ENCODE measurements at regions not wholly inside any gene's neighbourhood (a gene's known extent, or its start where the extent isn't known, plus 50 kb on each side); places are given as distances from the start of the nearest gene placed in this dataset.
"Not testable (repeated sequence)": the region's sequence is repeated elsewhere in the genome, so short reads cannot be mapped to it uniquely, and the experiment has no call there.

- POLR2A ChIA-PET, result no interaction called here
These were observed 136.3 kb upstream of the SMARCA2 start for GRCh38 chr9:1878811-1879210.

GRCh38 chr9:1879501-1879900, 135.6 kb upstream of the SMARCA2 start:
- Mint-ChIP-seq H3K27ac (no peak overlapping the region), H3K4me3 (no peak overlapping the region), H3K9me3 (no peaks in the 10 kb centered on the region), H3K4me1 (peaks cover 0 to 2% (median 0%) of the 10 kb centered on the region in 4 donors), H3K36me3 (no peaks in the 10 kb centered on the region), H3K27me3 (peaks cover 0 to 8% (median under 1%) of the 10 kb centered on the region in 5 donors)
- POLR2A ChIA-PET, result no interaction called here
- no peak for DNase-seq
- ATAC-seq, result no peak

More at GRCh38 chr9:1878811-1879210, 136.3 kb upstream of the SMARCA2 start:
- Mint-ChIP-seq H3K27me3 (peaks cover 0 to 6% (median 2%) of the 10 kb centered on the region in 5 donors), H3K9me3 (no peaks in the 10 kb centered on the region), H3K4me3 (no peak overlapping the region), H3K36me3 (no peaks in the 10 kb centered on the region), H3K4me1 (peaks cover 0 to 2% (median 0%) of the 10 kb centered on the region in 4 donors), H3K27ac (no peak overlapping the region)
- ATAC-seq (no peak), DNase-seq (no peak)

GRCh38 chr9:1880038-1880565, 135.0 kb upstream of the SMARCA2 start:
- ATAC-seq (no peak), DNase-seq (no peak)
- Mint-ChIP-seq H3K36me3 (no peaks in the 10 kb centered on the region), H3K9me3 (no peaks in the 10 kb centered on the region), H3K27me3 (peaks cover 0 to 8% (median 0%) of the 10 kb centered on the region in 5 donors), H3K4me1 (peaks cover 0 to 2% (median 0%) of the 10 kb centered on the region in 4 donors), H3K4me3 (no peak overlapping the region), H3K27ac (no peak overlapping the region)
- POLR2A ChIA-PET, result no interaction called here

GRCh38 chr9:1881708-1882295, 133.3 kb upstream of the SMARCA2 start:
- POLR2A ChIA-PET, result no interaction called here
- DNase-seq (no peak), ATAC-seq (no peak)
- Mint-ChIP-seq H3K27ac (no peak overlapping the region), H3K9me3 (no peaks in the 10 kb centered on the region), H3K4me3 (no peak overlapping the region), H3K4me1 (peaks cover 0 to 2% (median 0%) of the 10 kb centered on the region in 4 donors), H3K36me3 (no peaks in the 10 kb centered on the region), H3K27me3 (peaks cover 0 to 8% (median 0%) of the 10 kb centered on the region in 5 donors)

- DNase-seq (no peak), ATAC-seq (no peak)
- H3K4me1 Mint-ChIP-seq, result no peaks in the 10 kb centered on the region
- H3K4me3 Mint-ChIP-seq, result no peak overlapping the region
- H3K27ac Mint-ChIP-seq, result no peak overlapping the region
- H3K27me3 Mint-ChIP-seq, result peaks cover 0 to 5% (median 0%) of the 10 kb centered on the region in 5 donors
- H3K9me3 Mint-ChIP-seq, result no peaks in the 10 kb centered on the region
- POLR2A ChIA-PET, result no interaction called here
- H3K36me3 Mint-ChIP-seq, result no peaks in the 10 kb centered on the region
These were observed 132.3 kb upstream of the SMARCA2 start for GRCh38 chr9:1882711-1883403.

- no peak overlapping the region for H3K4me3 Mint-ChIP-seq
- POLR2A ChIA-PET, result no interaction called here
- no peaks in the 10 kb centered on the region for H3K36me3 Mint-ChIP-seq
- ATAC-seq (no peak), DNase-seq (no peak)
- H3K27me3 Mint-ChIP-seq, result peaks cover 0 to 6% (median 4%) of the 10 kb centered on the region in 5 donors
- no peaks in the 10 kb centered on the region for H3K4me1 Mint-ChIP-seq
- H3K27ac Mint-ChIP-seq, result no peak overlapping the region
- no peaks in the 10 kb centered on the region for H3K9me3 Mint-ChIP-seq
These were observed 124.9 kb upstream of the SMARCA2 start for GRCh38 chr9:1890201-1890600.

- POLR2A ChIA-PET, result no interaction called here
- Mint-ChIP-seq H3K9me3 (no peaks in the 10 kb centered on the region), H3K4me3 (no peak overlapping the region), H3K27ac (no peak overlapping the region), H3K36me3 (no peaks in the 10 kb centered on the region), H3K27me3 (peaks cover 0 to 6% (median 4%) of the 10 kb centered on the region in 5 donors), H3K4me1 (no peaks in the 10 kb centered on the region)
- ATAC-seq (no peak), DNase-seq (no peak)
These were observed 124.3 kb upstream of the SMARCA2 start for GRCh38 chr9:1890816-1891215.

- H3K4me3 Mint-ChIP-seq, H3K27ac Mint-ChIP-seq, POLR2A ChIA-PET, H3K4me1 Mint-ChIP-seq, ATAC-seq, DNase-seq: not testable (repeated sequence)
- peaks cover 0 to 17% (median 2%) of the 10 kb centered on the region in 5 donors for H3K27me3 Mint-ChIP-seq
- H3K9me3 Mint-ChIP-seq, result peaks cover 16 to 58% (median 46%) of the 10 kb centered on the region in 9 donors
- H3K36me3 Mint-ChIP-seq, result peaks cover 0 to 32% (median 24%) of the 10 kb centered on the region in 3 donors
These were observed 112.0 kb upstream of the SMARCA2 start for GRCh38 chr9:1903080-1903704.

GRCh38 chr9:1907465-1907864, 107.7 kb upstream of the SMARCA2 start:
- no peak for DNase-seq
- Mint-ChIP-seq H3K36me3 (peaks cover 0 to 18% (median 14%) of the 10 kb centered on the region in 3 donors), H3K27ac (no peak overlapping the region), H3K4me3 (no peak overlapping the region), H3K27me3 (no peaks in the 10 kb centered on the region), H3K4me1 (peaks cover 0 to 2% (median 0%) of the 10 kb centered on the region in 4 donors), H3K9me3 (peaks cover 0 to 38% (median 24%) of the 10 kb centered on the region in 9 donors)
- no peak for ATAC-seq
- POLR2A ChIA-PET, result no interaction called here

- peaks cover 0 to 2% (median 0%) of the 10 kb centered on the region in 4 donors for H3K4me1 Mint-ChIP-seq
- ATAC-seq (no peak), DNase-seq (no peak)
- POLR2A ChIA-PET, result no interaction called here
- no peak overlapping the region for H3K27ac Mint-ChIP-seq
- H3K4me3 Mint-ChIP-seq, result no peak overlapping the region
- H3K36me3 Mint-ChIP-seq, result peaks cover 0 to 6% (median 2%) of the 10 kb centered on the region in 3 donors
- H3K9me3 Mint-ChIP-seq, result peaks cover 0 to 27% (median 11%) of the 10 kb centered on the region in 9 donors
- peaks cover 0 to 2% (median 0%) of the 10 kb centered on the region in 5 donors for H3K27me3 Mint-ChIP-seq
These were observed 105.8 kb upstream of the SMARCA2 start for GRCh38 chr9:1909322-1909721.

GRCh38 chr9:1910269-1910811, 104.8 kb upstream of the SMARCA2 start:
- Mint-ChIP-seq H3K4me3 (no peak overlapping the region), H3K4me1 (peaks cover 0 to 2% (median 0%) of the 10 kb centered on the region in 4 donors), H3K36me3 (peaks cover 0 to 6% (median 0%) of the 10 kb centered on the region in 3 donors), H3K9me3 (peaks cover 0 to 17% (median 6%) of the 10 kb centered on the region in 9 donors), H3K27me3 (peaks cover 0 to 2% (median 0%) of the 10 kb centered on the region in 5 donors), H3K27ac (no peak overlapping the region)
- POLR2A ChIA-PET, result no interaction called here
- no peak for ATAC-seq
- DNase-seq, result no peak

- peaks cover 0 to 2% (median 0%) of the 10 kb centered on the region in 4 donors for H3K4me1 Mint-ChIP-seq
- POLR2A ChIA-PET, result no interaction called here
- H3K9me3 Mint-ChIP-seq, result peaks cover 0 to 17% (median 4%) of the 10 kb centered on the region in 9 donors
- H3K4me3 Mint-ChIP-seq, result no peak overlapping the region
- peaks cover 0 to 6% (median 0%) of the 10 kb centered on the region in 3 donors for H3K36me3 Mint-ChIP-seq
- no peak for ATAC-seq
- H3K27me3 Mint-ChIP-seq, result peaks cover 0 to 25% (median 12%) of the 10 kb centered on the region in 5 donors
- DNase-seq, result no peak
- no peak overlapping the region for H3K27ac Mint-ChIP-seq
These were observed 101.4 kb upstream of the SMARCA2 start for GRCh38 chr9:1913631-1914330.

Data from naive thymus-derived CD8-positive, alpha-beta T cell (primary cell).